ENCODE measurements at regions not wholly inside any gene's neighbourhood (a gene's known extent, or its start where the extent isn't known, plus 50 kb on each side); places are given as distances from the start of the nearest gene placed in this dataset.
A peak's percentile ranks its signal among the peaks of the same experiment; 100 is the strongest.

GRCh38 chr6:25105070-25105925, 169.5 kb upstream of the RIPOR2 start:
- Histone ChIP-seq H2AK5ac (ENCODE audit: low read depth, low read length) (no peak overlapping the region), H4K20me1 (replicated peaks in 1 of 2; ENCODE audit: control insufficient read depth in 1 of 2, insufficient read depth in 2 of 2, low read length in 2 of 2) (no peaks in the 10 kb centered on the region), H4K8ac (ENCODE audit: extremely low read depth, insufficient read depth, low read length) (no peak overlapping the region), H3K79me2 (ENCODE audit: control insufficient read depth in 1 of 2, insufficient read depth in 2 of 2, low read length in 2 of 2) (no peaks in the 10 kb centered on the region), H3K9me3 (ENCODE audit: insufficient read depth in 2 of 2, low read depth in 1 of 2, low read length in 1 of 2) (no peaks in the 10 kb centered on the region), H3K4me3 (ENCODE audit: extremely low read depth in 1 of 4, insufficient read depth in 2 of 4, low read depth in 3 of 4, low read length in 4 of 4) (no peak overlapping the region), H2AFZ (ENCODE audit: low read length) (peak overlapping the region; percentile 61; the same call in 1 of the 2 replicates), H3K56ac (replicated peaks; ENCODE audit: insufficient read length, low read depth, low read length) (no peak overlapping the region), H4K91ac (replicated peaks; ENCODE audit: insufficient read length, low read length) (no peak overlapping the region), H3K27me3 (replicated peaks in 1 of 4; ENCODE audit: control insufficient read depth in 3 of 4, extremely low read depth in 1 of 4, insufficient read depth in 3 of 4, low read length in 3 of 4) (no peaks in the 10 kb centered on the region), H3K79me1 (ENCODE audit: low read depth, low read length) (no peaks in the 10 kb centered on the region), H4K5ac (ENCODE audit: insufficient read length, low read depth, low read length) (no peak overlapping the region), H2BK15ac (ENCODE audit: low read length) (no peak overlapping the region), H2BK5ac (ENCODE audit: low read depth, low read length) (no peak overlapping the region), H3K23ac (ENCODE audit: insufficient read length) (no peak overlapping the region), H2BK120ac (replicated peaks; ENCODE audit: low read depth, low read length) (no peak overlapping the region), H2BK20ac (ENCODE audit: low read length) (no peak overlapping the region), H3K18ac (ENCODE audit: extremely low read depth, low read length) (no peak overlapping the region), H2BK12ac (ENCODE audit: low read depth, low read length) (no peak overlapping the region), H3K4ac (replicated peaks; ENCODE audit: insufficient read length, low read depth, low read length) (no peak overlapping the region), H3K4me2 (ENCODE audit: insufficient read depth in 1 of 2, low read depth in 2 of 2, low read length in 2 of 2) (no peak overlapping the region), H3K23me2 (ENCODE audit: low read depth, low read length) (no peaks in the 10 kb centered on the region), H3K27ac (ENCODE audit: low read depth, low read length) (no peak overlapping the region), H3K36me3 (ENCODE audit: control insufficient read depth in 2 of 4, insufficient read depth in 4 of 4, low read length in 3 of 4) (no peaks in the 10 kb centered on the region), H3K9ac (replicated peaks in 1 of 4; ENCODE audit: extremely low read depth in 1 of 4, low read depth in 3 of 4, low read length in 3 of 4) (no peak overlapping the region), H3K4me1 (replicated peaks in 1 of 4; ENCODE audit: control insufficient read depth in 3 of 4, insufficient read depth in 4 of 4, low read length in 3 of 4) (no peaks in the 10 kb centered on the region), H3K14ac (ENCODE audit: insufficient read length) (no peak overlapping the region)
- ChIA-PET CTCF (ENCODE audit: partially characterized antibody) (no interaction called here), POLR2A (ENCODE audit: partially characterized antibody) (interaction anchor here (0.6 kb wide), 2 partner anchors 15 to 529 kb away, joined by 3 to 4 read pairs; no protein-coding TSS in a partner anchor)
- no peak for DNase-seq (ENCODE audit: low read depth in 1 of 2, low spot score in 2 of 2)
- 86% methylated on average over 7 of the region's 7 CpGs; no CpG with 5 or more reads in 1 of the 2 experiments for WGBS, 2 experiments (ENCODE audit: extremely low coverage in 1 of 2, insufficient coverage in 1 of 2, insufficient read length in 1 of 2, insufficient replicate concordance in 2 of 2, low coverage in 1 of 2, low lambda C conversion rate in 2 of 2, missing lambda C conversion rate in 1 of 2)
- FAIRE-seq, result no peak
- TF ChIP-seq RFX5 (IDR thresholded peaks at IDR 0.05; ENCODE audit: borderline replicate concordance, low read depth, low read length), result no peak
- TF ChIP-seq CBX8 (IDR thresholded peaks at IDR 0.05; ENCODE audit: borderline replicate concordance, low read depth, low read length), result no peak
- TF ChIP-seq POLR2A (IDR thresholded peaks at IDR 0.05; ENCODE audit: control extremely low read depth in 1 of 2, low read depth in 2 of 2, low read length in 2 of 2), result no peak
- no peak for TF ChIP-seq SP1 (IDR thresholded peaks at IDR 0.05; ENCODE audit: low read depth, low read length)
- TF ChIP-seq SP4 (IDR thresholded peaks at IDR 0.05; ENCODE audit: low read length), result no peak
- TF ChIP-seq POU5F1 (IDR thresholded peaks at IDR 0.05; ENCODE audit: low read depth, low read length), result no peak
- no peak for TF ChIP-seq YY1 (IDR thresholded peaks at IDR 0.05; ENCODE audit: low read depth, low read length)
- no peak for TF ChIP-seq JUND (IDR thresholded peaks at IDR 0.05; ENCODE audit: low read length)

Measured in H1 (cell line).